ENCODE measurements at regions not wholly inside any gene's neighbourhood (a gene's known extent, or its start where the extent isn't known, plus 50 kb on each side); places are given as distances from the start of the nearest gene placed in this dataset.
"Not testable (repeated sequence)": the region's sequence is repeated elsewhere in the genome, so short reads cannot be mapped to it uniquely, and the experiment has no call there.

DNA sequence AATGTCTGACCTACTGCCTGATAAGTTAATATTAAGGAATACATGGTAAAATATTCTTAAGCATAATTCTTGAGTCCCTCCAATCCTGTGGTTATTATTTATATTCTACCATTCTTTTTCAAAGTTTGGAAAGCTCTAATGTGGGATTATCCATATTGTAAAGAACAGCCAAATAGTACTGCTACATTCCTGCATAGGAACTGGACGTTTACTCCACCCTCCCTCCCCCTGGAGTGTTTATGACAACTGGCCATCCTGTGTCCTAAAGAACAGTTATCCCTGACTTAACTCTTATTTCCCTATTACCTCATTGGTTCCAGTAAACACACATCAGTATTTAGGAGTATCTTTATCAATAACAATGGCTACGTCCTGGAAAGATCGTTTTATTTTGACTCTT, 308.7 kb upstream of the TFAP2D start:
- WGBS, 2 donors (ENCODE audit: low coverage in 1 of 2): 51 to 64% methylated on average over 3 of the region's 3 CpGs
- H3K9me3 ChIP-seq: no peaks in the 10 kb centered on the region
- H3K27ac ChIP-seq: no peak overlapping the region
- in situ Hi-C loops (cut with MboI; ENCODE audit: low pct_ligation_motif_present in 1 of 4, low pct_unique_long_range_greater_than_20kb in 1 of 4, low sequenced_read_pairs in 3 of 4) (no loop called here), intact Hi-C loops (cut with DNase I; ENCODE audit: low total_unique reads) (no loop called here)
- no peak for TF ChIP-seq POLR2A (IDR thresholded peaks at IDR 0.05)
- TF ChIP-seq POLR2AphosphoS5 (IDR thresholded peaks at IDR 0.05): no peak
- TF ChIP-seq EP300 (IDR thresholded peaks at IDR 0.05; ENCODE audit: low read depth): no peak
- TF ChIP-seq, protein P1, sequence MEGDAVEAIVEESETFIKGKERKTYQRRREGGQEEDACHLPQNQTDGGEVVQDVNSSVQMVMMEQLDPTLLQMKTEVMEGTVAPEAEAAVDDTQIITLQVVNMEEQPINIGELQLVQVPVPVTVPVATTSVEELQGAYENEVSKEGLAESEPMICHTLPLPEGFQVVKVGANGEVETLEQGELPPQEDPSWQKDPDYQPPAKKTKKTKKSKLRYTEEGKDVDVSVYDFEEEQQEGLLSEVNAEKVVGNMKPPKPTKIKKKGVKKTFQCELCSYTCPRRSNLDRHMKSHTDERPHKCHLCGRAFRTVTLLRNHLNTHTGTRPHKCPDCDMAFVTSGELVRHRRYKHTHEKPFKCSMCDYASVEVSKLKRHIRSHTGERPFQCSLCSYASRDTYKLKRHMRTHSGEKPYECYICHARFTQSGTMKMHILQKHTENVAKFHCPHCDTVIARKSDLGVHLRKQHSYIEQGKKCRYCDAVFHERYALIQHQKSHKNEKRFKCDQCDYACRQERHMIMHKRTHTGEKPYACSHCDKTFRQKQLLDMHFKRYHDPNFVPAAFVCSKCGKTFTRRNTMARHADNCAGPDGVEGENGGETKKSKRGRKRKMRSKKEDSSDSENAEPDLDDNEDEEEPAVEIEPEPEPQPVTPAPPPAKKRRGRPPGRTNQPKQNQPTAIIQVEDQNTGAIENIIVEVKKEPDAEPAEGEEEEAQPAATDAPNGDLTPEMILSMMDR (IDR thresholded peaks at IDR 0.05): no peak
- H3K27me3 ChIP-seq: no peaks in the 10 kb centered on the region
- no peaks in the 10 kb centered on the region for H3K36me3 ChIP-seq
- no peak overlapping the region for H3K4me3 ChIP-seq
- no peaks in the 10 kb centered on the region for H3K4me1 ChIP-seq
- no peak for DNase-seq

DNA sequence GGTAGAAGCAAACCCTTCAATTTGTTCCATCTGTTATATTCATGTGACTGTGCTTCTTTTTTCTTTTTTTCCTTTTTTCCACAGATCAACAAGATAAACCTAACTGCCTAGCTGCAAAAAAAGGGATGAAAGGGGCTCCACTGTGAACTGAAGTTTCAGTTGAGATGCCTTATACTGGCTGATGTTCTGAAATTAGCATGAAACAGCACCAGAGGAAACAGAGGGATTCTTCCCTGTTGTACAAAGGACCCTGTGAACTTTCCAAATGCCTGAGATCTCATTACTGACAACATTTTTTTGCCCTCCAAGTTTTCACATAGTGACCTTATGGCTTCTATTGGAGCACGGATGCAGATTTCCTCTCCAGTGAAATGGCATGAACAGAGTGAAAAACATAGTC, 302.7 kb upstream of the TFAP2D start:
- Histone ChIP-seq H3K27me3 (no peaks in the 10 kb centered on the region), H3K4me3 (no peak overlapping the region), H3K9me3 (no peaks in the 10 kb centered on the region), H3K4me1 (no peaks in the 10 kb centered on the region), H3K27ac (no peak overlapping the region), H3K36me3 (no peaks in the 10 kb centered on the region)
- 42% methylated on average over 1 of the region's 1 CpG; no CpG with 5 or more reads in 1 of the 2 donors for WGBS, 2 donors (ENCODE audit: low coverage in 1 of 2)
- intact Hi-C loops (cut with DNase I; ENCODE audit: low total_unique reads) (no loop called here), in situ Hi-C loops (cut with MboI; ENCODE audit: low pct_ligation_motif_present in 1 of 4, low pct_unique_long_range_greater_than_20kb in 1 of 4, low sequenced_read_pairs in 3 of 4) (no loop called here)
- TF ChIP-seq, protein P1 (IDR thresholded peaks at IDR 0.05): no peak
- DNase-seq: no peak

- DNase-seq; H3K4me3 ChIP-seq; H3K27me3 ChIP-seq; H3K36me3 ChIP-seq; H3K9me3 ChIP-seq; in situ Hi-C loops (cut with MboI; ENCODE audit: low pct_ligation_motif_present in 1 of 4, low pct_unique_long_range_greater_than_20kb in 1 of 4, low sequenced_read_pairs in 3 of 4); H3K27ac ChIP-seq; H3K4me1 ChIP-seq; intact Hi-C loops (cut with DNase I; ENCODE audit: low total_unique reads): not testable (repeated sequence)
- 84 to 90% methylated on average over 5 to 8 of the region's 8 CpGs for WGBS, 2 donors (ENCODE audit: low coverage in 1 of 2)
These were observed 292.3 kb upstream of the TFAP2D start for GRCh38 chr6:50421041-50421440.

- H3K27me3 ChIP-seq: no peaks in the 10 kb centered on the region
- in situ Hi-C loops (cut with MboI; ENCODE audit: low pct_ligation_motif_present in 1 of 4, low pct_unique_long_range_greater_than_20kb in 1 of 4, low sequenced_read_pairs in 3 of 4): no loop called here
- WGBS, 2 donors (ENCODE audit: low coverage in 1 of 2): 78 to 100% methylated on average over 3 to 4 of the region's 4 CpGs
- no peaks in the 10 kb centered on the region for H3K36me3 ChIP-seq
- H3K4me3 ChIP-seq: no peak overlapping the region
- TF ChIP-seq POLR2A (IDR thresholded peaks at IDR 0.05) (no peak), EP300 (IDR thresholded peaks at IDR 0.05; ENCODE audit: low read depth) (no peak), POLR2AphosphoS5 (IDR thresholded peaks at IDR 0.05) (no peak)
- TF ChIP-seq, protein P1 (IDR thresholded peaks at IDR 0.05): no peak
- H3K27ac ChIP-seq: no peak overlapping the region
- H3K4me1 ChIP-seq: no peaks in the 10 kb centered on the region
- no peaks in the 10 kb centered on the region for H3K9me3 ChIP-seq
- DNase-seq: no peak
- intact Hi-C loops (cut with DNase I; ENCODE audit: low total_unique reads): no loop called here
These were observed 286.1 kb upstream of the TFAP2D start for GRCh38 chr6:50427267-50427666.

- DNase-seq: no peak
- intact Hi-C loops (cut with DNase I; ENCODE audit: low total_unique reads): no loop called here
- WGBS, 2 donors (ENCODE audit: low coverage in 1 of 2): 53% methylated on average over 1 of the region's 1 CpG; no CpG with 5 or more reads in 1 of the 2 donors
These were observed 275.4 kb upstream of the TFAP2D start for GRCh38 chr6:50437901-50438300.

More at GRCh38 chr6:50437901-50438300, 275.4 kb upstream of the TFAP2D start:
- in situ Hi-C loops (cut with MboI; ENCODE audit: low pct_ligation_motif_present in 1 of 4, low pct_unique_long_range_greater_than_20kb in 1 of 4, low sequenced_read_pairs in 3 of 4): no loop called here
- H3K27me3 ChIP-seq: no peaks in the 10 kb centered on the region
- TF ChIP-seq POLR2A (IDR thresholded peaks at IDR 0.05) (no peak), POLR2AphosphoS5 (IDR thresholded peaks at IDR 0.05) (no peak)
- H3K4me3 ChIP-seq: no peak overlapping the region
- no peaks in the 10 kb centered on the region for H3K9me3 ChIP-seq
- H3K36me3 ChIP-seq: no peaks in the 10 kb centered on the region
- H3K27ac ChIP-seq: no peak overlapping the region
- no peaks in the 10 kb centered on the region for H3K4me1 ChIP-seq
